ENCODE measurements at regions not wholly inside any gene's neighbourhood (a gene's known extent, or its start where the extent isn't known, plus 50 kb on each side); places are given as distances from the start of the nearest gene placed in this dataset.
A peak's percentile ranks its signal among the peaks of the same experiment; 100 is the strongest.

GRCh38 chr4:189792924-189793618 is 147.6 kb upstream of the FRG1 start:
- Histone ChIP-seq H3K4me2 (ENCODE audit: extremely low read depth, insufficient read depth, low read length) (peak overlapping the region; percentile 25), H3K4me1 (ENCODE audit: control insufficient read depth, extremely low read depth, insufficient read depth, low read length) (no peaks in the 10 kb centered on the region), H3K79me2 (ENCODE audit: control insufficient read depth, insufficient read depth, low read length) (no peaks in the 10 kb centered on the region), H3K4me3 (replicated peaks in 1 of 4; ENCODE audit: control extremely low read depth in 1 of 4, insufficient read depth in 1 of 4, low read depth in 3 of 4, low read length in 4 of 4) (peak overlapping the region in 1 of 4 experiments; percentile 31), H3K36me3 (ENCODE audit: control insufficient read depth, insufficient read depth, low read length) (no peaks in the 10 kb centered on the region), H4K20me1 (ENCODE audit: control insufficient read depth, extremely low read depth, insufficient read depth, low read length) (no peaks in the 10 kb centered on the region), H2AFZ (ENCODE audit: low read length) (no peak overlapping the region), H3K27ac (ENCODE audit: insufficient read depth, low read length) (no peak overlapping the region), H3K9ac (ENCODE audit: insufficient read depth, low read length) (no peak overlapping the region), H3K9me3 (ENCODE audit: control insufficient read depth, insufficient read depth, low read depth, low read length) (no peaks in the 10 kb centered on the region), H3K27me3 (ENCODE audit: control insufficient read depth, insufficient read depth, low read length) (no peaks in the 10 kb centered on the region)
- DNase-seq (ENCODE audit: low read depth in 2 of 2): peak; percentile 29 to 76
- TF ChIP-seq EZH2 (IDR thresholded peaks at IDR 0.05; ENCODE audit: low read length, missing control alignments) (no peak), CTCF (conservative IDR thresholded peaks at IDR 0.05 in 1 of 2, IDR thresholded peaks at IDR 0.05 in 1 of 2; ENCODE audit: low read depth in 1 of 2, low read length in 2 of 2) (peak; percentile 93 to 95)

GRCh38 chr4:189800545-189801088 is 140.1 kb upstream of the FRG1 start:
- Histone ChIP-seq H3K36me3 (ENCODE audit: control insufficient read depth, insufficient read depth, low read length) (no peaks in the 10 kb centered on the region), H3K9ac (ENCODE audit: insufficient read depth, low read length) (no peak overlapping the region), H3K4me1 (ENCODE audit: control insufficient read depth, extremely low read depth, insufficient read depth, low read length) (no peaks in the 10 kb centered on the region), H2AFZ (ENCODE audit: low read length) (no peak overlapping the region), H3K27me3 (ENCODE audit: control insufficient read depth, insufficient read depth, low read length) (no peaks in the 10 kb centered on the region), H3K27ac (ENCODE audit: insufficient read depth, low read length) (no peak overlapping the region), H3K79me2 (ENCODE audit: control insufficient read depth, insufficient read depth, low read length) (no peaks in the 10 kb centered on the region), H3K9me3 (ENCODE audit: control insufficient read depth, insufficient read depth, low read depth, low read length) (no peaks in the 10 kb centered on the region), H3K4me2 (ENCODE audit: extremely low read depth, insufficient read depth, low read length) (no peak overlapping the region), H4K20me1 (ENCODE audit: control insufficient read depth, extremely low read depth, insufficient read depth, low read length) (no peaks in the 10 kb centered on the region), H3K4me3 (replicated peaks in 1 of 4; ENCODE audit: control extremely low read depth in 1 of 4, insufficient read depth in 1 of 4, low read depth in 3 of 4, low read length in 4 of 4) (no peak overlapping the region)
- no peak for TF ChIP-seq EZH2 (IDR thresholded peaks at IDR 0.05; ENCODE audit: low read length, missing control alignments)
- TF ChIP-seq CTCF (conservative IDR thresholded peaks at IDR 0.05 in 1 of 2, IDR thresholded peaks at IDR 0.05 in 1 of 2; ENCODE audit: low read depth in 1 of 2, low read length in 2 of 2): no peak
- DNase-seq (ENCODE audit: low read depth in 2 of 2): no peak

GRCh38 chr4:189802884-189803283 is 137.8 kb upstream of the FRG1 start:
- Histone ChIP-seq H3K27ac (ENCODE audit: insufficient read depth, low read length) (no peak overlapping the region), H3K9ac (ENCODE audit: insufficient read depth, low read length) (no peak overlapping the region), H4K20me1 (ENCODE audit: control insufficient read depth, extremely low read depth, insufficient read depth, low read length) (no peaks in the 10 kb centered on the region), H3K27me3 (ENCODE audit: control insufficient read depth, insufficient read depth, low read length) (no peaks in the 10 kb centered on the region), H3K9me3 (ENCODE audit: control insufficient read depth, insufficient read depth, low read depth, low read length) (no peaks in the 10 kb centered on the region), H3K4me3 (replicated peaks in 1 of 4; ENCODE audit: control extremely low read depth in 1 of 4, insufficient read depth in 1 of 4, low read depth in 3 of 4, low read length in 4 of 4) (no peak overlapping the region), H2AFZ (ENCODE audit: low read length) (no peak overlapping the region), H3K4me2 (ENCODE audit: extremely low read depth, insufficient read depth, low read length) (no peak overlapping the region), H3K36me3 (ENCODE audit: control insufficient read depth, insufficient read depth, low read length) (no peaks in the 10 kb centered on the region), H3K79me2 (ENCODE audit: control insufficient read depth, insufficient read depth, low read length) (no peaks in the 10 kb centered on the region), H3K4me1 (ENCODE audit: control insufficient read depth, extremely low read depth, insufficient read depth, low read length) (no peaks in the 10 kb centered on the region)
- no peak for DNase-seq (ENCODE audit: low read depth in 2 of 2)
- TF ChIP-seq CTCF (conservative IDR thresholded peaks at IDR 0.05 in 1 of 2, IDR thresholded peaks at IDR 0.05 in 1 of 2; ENCODE audit: low read depth in 1 of 2, low read length in 2 of 2) (no peak), EZH2 (IDR thresholded peaks at IDR 0.05; ENCODE audit: low read length, missing control alignments) (no peak)

All from fibroblast of lung (primary cell).